Activated naive CD8-positive, alpha-beta T cell (primary cell): ENCODE measurements at regions not wholly inside any gene's neighbourhood (a gene's known extent, or its start where the extent isn't known, plus 50 kb on each side); places are given as distances from the start of the nearest gene placed in this dataset.
"Not testable (repeated sequence)": the region's sequence is repeated elsewhere in the genome, so short reads cannot be mapped to it uniquely, and the experiment has no call there.

Experiments
- H3K27ac Mint-ChIP-seq: one replicate; pipeline ENCODE4 v1.8.0; 2021; ENCODE audit warnings: mixed read lengths
- H3K27me3 Mint-ChIP-seq: one replicate; pipeline ENCODE4 v1.8.0; 2021; ENCODE audit warnings: mixed read lengths
- H3K36me3 Mint-ChIP-seq: one replicate; pipeline ENCODE4 v1.8.0; 2021; ENCODE audit warnings: mixed read lengths
- H3K4me1 Mint-ChIP-seq: one replicate; pipeline ENCODE4 v1.8.0; 2021; ENCODE audit warnings: low read depth, mixed read lengths
- H3K4me3 Mint-ChIP-seq: one replicate; pipeline ENCODE4 v1.8.0; 2021; ENCODE audit warnings: mild to moderate bottlenecking, mixed read lengths
- H3K9me3 Mint-ChIP-seq: one replicate; pipeline ENCODE4 v1.8.0; 2021; ENCODE audit warnings: low read depth, mixed read lengths

- H3K4me1 Mint-ChIP-seq = no peaks in the 10 kb centered on the region
- H3K4me3 Mint-ChIP-seq = no peak overlapping the region
- no peak overlapping the region for H3K27ac Mint-ChIP-seq
- no peaks in the 10 kb centered on the region for H3K36me3 Mint-ChIP-seq
- H3K9me3 Mint-ChIP-seq = no peaks in the 10 kb centered on the region
- H3K27me3 Mint-ChIP-seq = peaks cover 8% of the 10 kb centered on the region
Measured at GRCh38 chr20:51138576-51138975, 115.7 kb upstream of the KCNG1 start.

DNA sequence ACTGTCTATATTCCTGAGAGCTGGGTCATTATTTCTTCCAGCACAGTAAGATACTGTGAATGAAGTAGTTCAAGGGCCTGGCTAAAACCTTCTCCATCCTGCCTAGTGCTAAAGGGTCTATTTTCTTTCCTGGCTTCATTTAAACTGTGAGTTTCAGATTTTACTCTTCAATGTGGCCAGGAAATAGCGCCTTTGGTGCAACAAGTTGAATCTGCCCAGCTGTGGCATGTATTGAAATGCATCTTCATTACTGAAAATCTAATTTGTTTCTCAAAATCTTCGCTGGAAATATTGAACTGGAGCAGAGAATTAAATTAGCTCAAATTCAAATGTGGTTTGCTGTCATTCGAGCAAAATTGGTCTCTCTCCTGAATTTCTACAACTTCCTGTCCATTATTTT is 114.6 kb upstream of the KCNG1 start:
- no peaks in the 10 kb centered on the region for H3K36me3 Mint-ChIP-seq
- H3K9me3 Mint-ChIP-seq = no peaks in the 10 kb centered on the region
- no peak overlapping the region for H3K4me3 Mint-ChIP-seq
- H3K4me1 Mint-ChIP-seq = no peaks in the 10 kb centered on the region
- peaks cover 8% of the 10 kb centered on the region for H3K27me3 Mint-ChIP-seq
- no peak overlapping the region for H3K27ac Mint-ChIP-seq

DNA sequence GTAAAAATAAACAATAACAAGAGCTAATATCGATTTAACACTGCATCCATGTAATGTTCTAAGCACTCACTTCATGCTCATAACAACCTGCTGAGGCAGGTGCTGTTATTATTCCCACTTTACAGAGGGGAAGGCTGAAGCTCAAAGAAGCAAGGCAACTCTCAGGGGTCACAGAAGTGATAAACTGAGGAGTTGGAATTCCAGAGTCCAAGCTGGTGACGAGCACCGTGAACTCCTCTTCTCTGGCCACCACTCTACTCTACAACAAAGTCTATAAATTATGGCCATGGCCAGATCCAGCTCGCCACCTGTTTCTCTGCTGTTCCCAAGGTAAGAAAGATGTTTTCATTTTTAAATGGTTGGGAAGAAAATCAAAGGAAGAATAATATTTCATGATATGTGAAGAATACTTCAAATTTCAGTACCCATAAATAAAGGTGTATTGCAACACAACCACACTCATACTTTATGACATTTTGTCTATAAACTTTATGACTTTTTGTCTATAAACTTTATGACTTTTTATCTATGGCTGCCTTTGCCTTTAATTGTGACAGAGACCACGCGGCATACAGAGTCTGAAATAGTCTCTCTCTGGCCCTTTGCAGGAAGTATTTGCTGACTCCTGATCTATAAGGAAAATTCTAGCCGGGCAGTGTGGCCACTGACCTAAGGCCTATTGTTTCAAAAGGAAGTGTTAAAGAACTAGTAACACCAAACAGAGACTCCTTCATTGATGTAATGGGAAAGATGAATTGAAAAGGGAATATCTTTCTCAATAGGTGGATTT is 113.2 kb upstream of the KCNG1 start:
- H3K4me1 Mint-ChIP-seq = no peaks in the 10 kb centered on the region

DNA sequence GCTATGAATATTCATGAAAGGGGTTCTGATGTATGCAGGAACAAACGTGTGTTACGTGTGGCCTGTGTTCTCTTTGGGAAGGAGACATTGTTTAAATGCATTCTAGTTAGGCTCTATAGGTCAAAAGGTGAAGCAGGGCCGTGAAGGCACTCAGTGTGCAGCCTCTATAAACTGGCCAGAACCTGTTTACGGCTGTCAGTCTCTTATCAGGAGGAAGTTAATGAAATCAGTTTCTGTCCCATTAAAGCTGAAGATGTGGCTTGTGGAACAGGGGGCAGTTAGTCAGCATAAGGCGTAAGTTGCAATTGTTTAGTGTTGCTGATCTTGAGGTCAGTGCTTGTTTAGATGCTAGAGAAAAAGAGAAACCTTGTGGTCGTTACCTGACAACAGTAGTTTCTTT is 111.5 kb upstream of the KCNG1 start:
- no peak overlapping the region for H3K4me3 Mint-ChIP-seq
- no peak overlapping the region for H3K27ac Mint-ChIP-seq
- H3K27me3 Mint-ChIP-seq = peaks cover 8% of the 10 kb centered on the region
- no peaks in the 10 kb centered on the region for H3K4me1 Mint-ChIP-seq
- H3K9me3 Mint-ChIP-seq = no peaks in the 10 kb centered on the region
- no peaks in the 10 kb centered on the region for H3K36me3 Mint-ChIP-seq

More for the DNA sequence above, 113.2 kb upstream of the KCNG1 start:
- Mint-ChIP-seq H3K27me3 (peaks cover 8% of the 10 kb centered on the region), H3K9me3 (no peaks in the 10 kb centered on the region), H3K27ac (no peak overlapping the region), H3K4me3 (no peak overlapping the region), H3K36me3 (no peaks in the 10 kb centered on the region)

DNA sequence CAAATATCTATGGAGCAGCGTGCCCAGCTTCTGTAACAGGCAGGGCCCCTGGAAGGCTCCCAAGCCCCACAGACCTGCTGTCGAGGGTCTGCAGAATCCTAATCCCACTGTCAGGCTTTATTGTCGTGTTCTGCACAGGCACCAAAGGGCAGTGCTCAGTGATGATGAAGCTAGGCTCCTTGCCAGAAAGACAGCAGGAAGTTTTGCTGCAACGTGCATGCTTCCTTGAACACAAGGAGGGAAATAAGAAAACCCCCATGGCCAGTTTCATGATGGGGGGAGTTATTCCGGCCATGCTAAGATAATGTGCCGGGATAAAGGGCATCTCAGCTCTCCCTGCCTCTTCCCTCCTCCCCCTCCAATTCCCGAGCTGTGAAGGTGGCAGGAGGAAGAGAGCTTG is 109.4 kb upstream of the KCNG1 start:
- Mint-ChIP-seq H3K4me3 (no peak overlapping the region), H3K4me1 (peaks cover 1% of the 10 kb centered on the region), H3K36me3 (no peaks in the 10 kb centered on the region), H3K27ac (no peak overlapping the region), H3K9me3 (no peaks in the 10 kb centered on the region), H3K27me3 (peaks cover 11% of the 10 kb centered on the region)

DNA sequence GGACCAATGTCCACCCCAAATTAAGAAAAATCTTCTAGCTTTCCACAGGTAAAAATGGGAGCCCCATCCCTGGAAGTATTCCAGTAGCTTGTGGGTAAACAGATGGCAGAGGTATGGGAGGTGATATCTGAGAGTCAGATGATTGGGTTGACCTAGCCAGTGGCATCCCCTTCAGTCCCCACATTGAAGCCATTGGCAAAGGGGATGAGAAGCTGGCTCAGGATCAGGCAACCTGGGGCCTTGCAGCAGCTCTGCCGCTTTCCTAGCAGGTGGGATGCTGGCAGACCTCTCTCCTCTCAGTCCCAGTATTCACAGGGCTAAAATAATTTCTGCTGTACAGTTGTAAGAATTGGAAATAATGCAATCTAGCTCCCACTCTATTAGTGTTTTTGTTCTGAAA is 108.9 kb upstream of the KCNG1 start:
- no peaks in the 10 kb centered on the region for H3K36me3 Mint-ChIP-seq
- H3K4me3 Mint-ChIP-seq = no peak overlapping the region
- no peaks in the 10 kb centered on the region for H3K9me3 Mint-ChIP-seq
- no peak overlapping the region for H3K27ac Mint-ChIP-seq
- peaks cover 1% of the 10 kb centered on the region for H3K4me1 Mint-ChIP-seq
- peaks cover 11% of the 10 kb centered on the region for H3K27me3 Mint-ChIP-seq

DNA sequence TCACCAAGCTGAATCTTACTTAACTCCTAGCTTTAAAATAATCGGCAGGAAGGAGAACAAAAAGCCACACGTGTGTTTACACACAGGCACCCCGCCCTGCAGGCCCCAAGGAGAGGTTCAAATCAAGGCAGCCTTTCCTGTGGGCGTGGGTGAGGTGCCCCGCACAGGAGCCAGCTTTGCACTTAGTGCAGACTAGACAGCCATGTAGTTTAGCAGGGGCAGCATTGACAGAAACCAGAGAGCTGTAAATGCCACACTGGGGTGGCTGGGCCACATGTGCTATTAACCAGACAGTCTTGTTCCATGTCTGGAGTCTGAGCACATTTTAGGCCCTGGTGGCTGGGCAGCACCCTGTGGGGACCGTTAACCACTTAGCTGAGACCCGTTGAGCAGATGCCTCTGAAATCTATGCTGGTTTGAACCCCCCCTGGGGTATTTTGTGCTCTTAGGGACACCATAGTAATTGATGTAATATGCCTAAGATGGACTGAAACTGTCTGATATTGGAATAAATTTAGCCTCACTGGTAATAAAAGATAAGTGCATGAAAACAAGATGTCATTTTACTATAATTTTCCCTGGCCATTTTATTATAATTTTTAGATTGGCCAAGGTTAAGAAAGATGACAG is 106.4 kb upstream of the KCNG1 start:
- peaks cover 1% of the 10 kb centered on the region for H3K4me1 Mint-ChIP-seq
- no peaks in the 10 kb centered on the region for H3K36me3 Mint-ChIP-seq
- no peaks in the 10 kb centered on the region for H3K9me3 Mint-ChIP-seq
- no peak overlapping the region for H3K4me3 Mint-ChIP-seq
- H3K27ac Mint-ChIP-seq = no peak overlapping the region
- peaks cover 5% of the 10 kb centered on the region for H3K27me3 Mint-ChIP-seq

DNA sequence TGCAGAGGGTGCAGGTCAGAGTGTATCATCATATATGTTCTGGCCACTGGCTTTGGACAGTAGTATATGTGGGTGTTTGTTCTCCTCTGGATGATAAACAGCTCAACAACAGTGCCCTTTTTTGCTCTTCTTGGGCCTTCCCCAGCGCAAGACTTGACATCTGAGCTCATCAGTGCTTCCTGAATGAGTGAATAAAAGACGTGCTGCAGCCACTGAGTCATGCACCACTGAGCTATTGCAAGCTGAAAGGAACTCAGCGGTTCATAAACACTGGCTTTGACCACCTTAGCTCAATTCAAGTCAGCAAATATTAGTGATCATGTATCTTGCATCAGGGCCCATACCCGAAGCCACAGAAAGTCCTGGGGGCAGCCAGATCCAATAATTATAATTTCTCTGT is 105.3 kb upstream of the KCNG1 start:
- no peaks in the 10 kb centered on the region for H3K9me3 Mint-ChIP-seq
- H3K36me3 Mint-ChIP-seq = no peaks in the 10 kb centered on the region
- peaks cover 5% of the 10 kb centered on the region for H3K27me3 Mint-ChIP-seq
- H3K4me3 Mint-ChIP-seq = no peak overlapping the region
- H3K4me1 Mint-ChIP-seq = peaks cover 1% of the 10 kb centered on the region
- no peak overlapping the region for H3K27ac Mint-ChIP-seq

GRCh38 chr20:51127713-51128112 is 104.8 kb upstream of the KCNG1 start:
- Mint-ChIP-seq H3K4me1 (peaks cover 3% of the 10 kb centered on the region), H3K9me3 (no peaks in the 10 kb centered on the region), H3K27me3 (peaks cover 7% of the 10 kb centered on the region), H3K27ac (no peak overlapping the region), H3K36me3 (no peaks in the 10 kb centered on the region), H3K4me3 (no peak overlapping the region)

DNA sequence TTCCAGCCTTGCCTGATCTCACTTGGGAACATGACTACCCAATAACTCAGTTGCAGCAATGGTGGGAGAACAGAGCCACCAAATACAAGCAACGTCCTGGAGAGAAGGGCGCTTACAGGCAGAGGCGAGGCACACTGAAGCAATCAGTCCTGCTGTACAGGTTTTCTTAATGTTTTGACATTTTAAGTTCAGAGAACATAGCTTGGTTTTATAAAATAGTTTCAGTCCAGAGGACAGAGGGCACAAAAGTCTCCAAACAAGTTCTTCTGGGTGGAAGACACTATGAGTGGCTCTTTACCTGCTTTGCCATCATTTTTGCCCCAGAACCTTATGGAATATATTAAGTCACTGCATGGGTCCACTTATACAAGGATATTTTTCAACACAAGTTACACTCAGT is 103.4 kb upstream of the KCNG1 start:
- Mint-ChIP-seq H3K4me3 (no peak overlapping the region), H3K36me3 (no peaks in the 10 kb centered on the region), H3K4me1 (peaks cover 8% of the 10 kb centered on the region), H3K27me3 (peaks cover 12% of the 10 kb centered on the region), H3K27ac (no peak overlapping the region), H3K9me3 (no peaks in the 10 kb centered on the region)

GRCh38 chr20:51125780-51126179 is 102.9 kb upstream of the KCNG1 start:
- peaks cover 8% of the 10 kb centered on the region for H3K4me1 Mint-ChIP-seq
- peaks cover 12% of the 10 kb centered on the region for H3K27me3 Mint-ChIP-seq

DNA sequence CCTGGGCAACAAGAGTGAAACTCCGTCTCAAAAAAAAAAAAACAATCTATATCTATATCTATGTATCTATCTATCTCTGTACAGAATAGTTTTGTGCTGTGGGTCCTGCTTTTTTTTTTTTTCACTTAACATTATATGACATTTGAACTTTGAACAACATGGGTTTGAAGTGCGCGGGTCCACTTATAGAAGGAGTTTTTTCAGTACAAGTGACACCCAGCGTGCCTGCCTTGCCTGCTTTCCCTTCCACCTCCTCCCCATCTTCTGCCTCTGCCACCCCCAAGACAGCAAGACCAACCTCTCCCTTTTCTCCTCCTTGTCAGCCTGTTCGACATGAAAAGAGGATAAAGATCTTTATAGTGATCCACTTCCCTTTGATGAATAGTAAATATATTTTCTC is 102.2 kb upstream of the KCNG1 start:
- no peaks in the 10 kb centered on the region for H3K9me3 Mint-ChIP-seq
- no peak overlapping the region for H3K4me3 Mint-ChIP-seq
- H3K27ac Mint-ChIP-seq = no peak overlapping the region
- H3K27me3 Mint-ChIP-seq = peaks cover 12% of the 10 kb centered on the region
- no peaks in the 10 kb centered on the region for H3K36me3 Mint-ChIP-seq
- peaks cover 8% of the 10 kb centered on the region for H3K4me1 Mint-ChIP-seq

More at GRCh38 chr20:51125780-51126179, 102.9 kb upstream of the KCNG1 start:
- Mint-ChIP-seq H3K36me3 (no peaks in the 10 kb centered on the region), H3K4me3 (no peak overlapping the region), H3K9me3 (no peaks in the 10 kb centered on the region), H3K27ac (no peak overlapping the region)

GRCh38 chr20:51123887-51124286 is 101.0 kb upstream of the KCNG1 start:
- H3K27ac Mint-ChIP-seq, H3K36me3 Mint-ChIP-seq, H3K9me3 Mint-ChIP-seq, H3K4me1 Mint-ChIP-seq, H3K4me3 Mint-ChIP-seq: not testable (repeated sequence)
- peaks cover 11% of the 10 kb centered on the region for H3K27me3 Mint-ChIP-seq

DNA sequence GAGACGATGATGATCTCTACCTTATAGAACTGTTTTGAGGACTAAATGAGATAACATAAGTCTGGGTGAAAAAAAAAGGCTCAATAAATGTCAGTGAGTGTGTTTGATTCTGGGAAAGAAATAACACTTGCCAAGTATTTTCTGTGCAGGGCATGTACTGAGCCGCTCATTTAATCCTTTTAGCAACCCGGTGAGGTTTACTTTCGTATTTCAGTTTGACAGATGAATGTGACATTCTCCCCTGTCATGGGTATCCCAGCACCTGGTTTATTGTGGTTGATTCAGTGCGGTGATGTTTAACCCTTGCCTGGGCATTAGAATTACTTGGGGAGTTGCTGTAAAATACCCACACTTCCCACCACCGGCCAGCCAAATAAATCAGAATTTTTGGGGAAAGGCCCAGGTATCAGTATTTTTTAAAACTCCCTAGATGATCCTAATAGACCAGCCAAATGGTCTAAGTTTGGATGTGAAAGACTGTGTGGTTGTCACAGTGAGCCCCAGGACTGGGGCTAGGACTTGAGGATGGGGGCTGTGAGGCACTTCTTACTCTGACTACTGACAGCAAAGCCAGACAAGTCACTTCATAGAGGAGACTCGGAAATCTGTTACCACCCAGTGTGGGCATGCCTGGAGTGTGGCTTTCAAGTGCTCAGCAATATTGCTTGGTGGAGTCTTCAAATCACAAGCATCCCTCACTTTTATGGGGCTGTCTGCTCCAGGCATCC is 100.2 kb upstream of the KCNG1 start:
- Mint-ChIP-seq H3K4me1 (peaks cover 7% of the 10 kb centered on the region), H3K9me3 (no peaks in the 10 kb centered on the region), H3K27ac (peak overlapping the region; percentile 68), H3K4me3 (no peak overlapping the region), H3K27me3 (peaks cover 7% of the 10 kb centered on the region), H3K36me3 (no peaks in the 10 kb centered on the region)

DNA sequence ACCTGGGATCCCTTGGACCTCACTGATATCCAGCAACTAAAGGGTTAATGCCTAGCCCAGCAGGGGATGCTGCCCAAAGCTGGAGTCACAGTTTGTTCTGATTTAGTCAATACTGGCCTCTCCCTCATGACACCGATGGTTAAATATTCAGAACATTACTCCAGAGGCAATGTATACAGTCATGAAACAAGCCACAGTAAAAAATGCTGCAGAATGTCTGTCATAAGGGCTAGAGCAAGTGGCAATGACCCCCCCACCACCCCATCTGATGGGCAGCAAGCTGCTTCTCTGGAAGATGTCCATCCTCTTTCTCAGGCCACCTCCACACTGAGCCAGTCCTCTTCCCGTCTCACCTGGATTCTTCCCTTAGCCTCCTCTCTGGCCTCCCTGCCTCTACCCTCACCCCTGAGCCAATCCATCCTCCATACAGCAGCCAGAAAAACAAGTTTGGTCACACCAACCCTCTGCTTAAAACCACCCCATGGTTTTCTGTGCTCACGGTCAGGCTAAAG is 99.0 kb upstream of the KCNG1 start:
- Mint-ChIP-seq H3K27me3 (peaks cover 7% of the 10 kb centered on the region), H3K9me3 (no peaks in the 10 kb centered on the region), H3K27ac (no peak overlapping the region), H3K4me3 (no peak overlapping the region), H3K4me1 (peaks cover 6% of the 10 kb centered on the region), H3K36me3 (no peaks in the 10 kb centered on the region)
